HL-60 (cell line): ENCODE measurements at regions not wholly inside any gene's neighbourhood (a gene's known extent, or its start where the extent isn't known, plus 50 kb on each side); places are given as distances from the start of the nearest gene placed in this dataset.

Experiments used
- DNase-seq, 2 experiments: peaks; one replicate each; pipeline ENCODE4 v3.0.0-alpha.2; 2010 to 2020; ENCODE audit warnings: low read depth in 1 of 2, low spot score in 1 of 2
- H3K27ac ChIP-seq: fragments of 250-450 bp; sonication (Bioruptor Pico); replicated peaks from 2 replicates; pipeline ENCODE4 v1.5.1; 2020; ENCODE audit warnings: mild to moderate bottlenecking, moderate library complexity
- H3K27me3 ChIP-seq: fragments of 250-450 bp; sonication (Bioruptor Pico); 2 replicates; pipeline ENCODE4 v1.5.1; 2021; ENCODE audit warnings: mild to moderate bottlenecking, moderate library complexity; ENCODE audit not compliant: insufficient read depth, poor library complexity, severe bottlenecking
- H3K4me3 ChIP-seq: replicated peaks from 2 replicates; pipeline ENCODE4 v1.5.1; 2011; ENCODE audit warnings: mild to moderate bottlenecking, control low read depth, low read length; ENCODE audit not compliant: insufficient read depth
- GABPA ChIP-seq: IDR thresholded peaks from 2 replicates; pipeline ENCODE4 v1.6.1; 2012; ENCODE audit warnings: low read depth
- POLR2AphosphoS5 ChIP-seq: IDR thresholded peaks from 2 replicates; pipeline ENCODE4 v1.6.1; 2012; ENCODE audit warnings: low read depth
- SPI1 ChIP-seq: IDR thresholded peaks from 2 replicates; pipeline ENCODE4 v1.6.1; 2012; ENCODE audit warnings: low read depth, mild to moderate bottlenecking, borderline replicate concordance
- TF ChIP-seq, protein P1 (sequence below): IDR thresholded peaks from one replicate; pipeline ENCODE4 v1.5.1; 2011; ENCODE audit warnings: low read length, control low read depth, inconsistent platforms; ENCODE audit not compliant: insufficient read depth
- TF ChIP-seq, protein P2 (sequence below): IDR thresholded peaks from 2 replicates; pipeline ENCODE4 v1.6.1; 2012; ENCODE audit warnings: low read depth; ENCODE audit not compliant: insufficient replicate concordance

- Histone ChIP-seq H3K4me3 (no peak overlapping the region), H3K27ac (no peak overlapping the region), H3K27me3 (no peaks in the 10 kb centered on the region)
- DNase-seq = no peak
- TF ChIP-seq SPI1 (no peak), POLR2AphosphoS5 (no peak), GABPA (no peak)
- TF ChIP-seq, protein P1, sequence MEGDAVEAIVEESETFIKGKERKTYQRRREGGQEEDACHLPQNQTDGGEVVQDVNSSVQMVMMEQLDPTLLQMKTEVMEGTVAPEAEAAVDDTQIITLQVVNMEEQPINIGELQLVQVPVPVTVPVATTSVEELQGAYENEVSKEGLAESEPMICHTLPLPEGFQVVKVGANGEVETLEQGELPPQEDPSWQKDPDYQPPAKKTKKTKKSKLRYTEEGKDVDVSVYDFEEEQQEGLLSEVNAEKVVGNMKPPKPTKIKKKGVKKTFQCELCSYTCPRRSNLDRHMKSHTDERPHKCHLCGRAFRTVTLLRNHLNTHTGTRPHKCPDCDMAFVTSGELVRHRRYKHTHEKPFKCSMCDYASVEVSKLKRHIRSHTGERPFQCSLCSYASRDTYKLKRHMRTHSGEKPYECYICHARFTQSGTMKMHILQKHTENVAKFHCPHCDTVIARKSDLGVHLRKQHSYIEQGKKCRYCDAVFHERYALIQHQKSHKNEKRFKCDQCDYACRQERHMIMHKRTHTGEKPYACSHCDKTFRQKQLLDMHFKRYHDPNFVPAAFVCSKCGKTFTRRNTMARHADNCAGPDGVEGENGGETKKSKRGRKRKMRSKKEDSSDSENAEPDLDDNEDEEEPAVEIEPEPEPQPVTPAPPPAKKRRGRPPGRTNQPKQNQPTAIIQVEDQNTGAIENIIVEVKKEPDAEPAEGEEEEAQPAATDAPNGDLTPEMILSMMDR = no peak
- TF ChIP-seq, protein P2, sequence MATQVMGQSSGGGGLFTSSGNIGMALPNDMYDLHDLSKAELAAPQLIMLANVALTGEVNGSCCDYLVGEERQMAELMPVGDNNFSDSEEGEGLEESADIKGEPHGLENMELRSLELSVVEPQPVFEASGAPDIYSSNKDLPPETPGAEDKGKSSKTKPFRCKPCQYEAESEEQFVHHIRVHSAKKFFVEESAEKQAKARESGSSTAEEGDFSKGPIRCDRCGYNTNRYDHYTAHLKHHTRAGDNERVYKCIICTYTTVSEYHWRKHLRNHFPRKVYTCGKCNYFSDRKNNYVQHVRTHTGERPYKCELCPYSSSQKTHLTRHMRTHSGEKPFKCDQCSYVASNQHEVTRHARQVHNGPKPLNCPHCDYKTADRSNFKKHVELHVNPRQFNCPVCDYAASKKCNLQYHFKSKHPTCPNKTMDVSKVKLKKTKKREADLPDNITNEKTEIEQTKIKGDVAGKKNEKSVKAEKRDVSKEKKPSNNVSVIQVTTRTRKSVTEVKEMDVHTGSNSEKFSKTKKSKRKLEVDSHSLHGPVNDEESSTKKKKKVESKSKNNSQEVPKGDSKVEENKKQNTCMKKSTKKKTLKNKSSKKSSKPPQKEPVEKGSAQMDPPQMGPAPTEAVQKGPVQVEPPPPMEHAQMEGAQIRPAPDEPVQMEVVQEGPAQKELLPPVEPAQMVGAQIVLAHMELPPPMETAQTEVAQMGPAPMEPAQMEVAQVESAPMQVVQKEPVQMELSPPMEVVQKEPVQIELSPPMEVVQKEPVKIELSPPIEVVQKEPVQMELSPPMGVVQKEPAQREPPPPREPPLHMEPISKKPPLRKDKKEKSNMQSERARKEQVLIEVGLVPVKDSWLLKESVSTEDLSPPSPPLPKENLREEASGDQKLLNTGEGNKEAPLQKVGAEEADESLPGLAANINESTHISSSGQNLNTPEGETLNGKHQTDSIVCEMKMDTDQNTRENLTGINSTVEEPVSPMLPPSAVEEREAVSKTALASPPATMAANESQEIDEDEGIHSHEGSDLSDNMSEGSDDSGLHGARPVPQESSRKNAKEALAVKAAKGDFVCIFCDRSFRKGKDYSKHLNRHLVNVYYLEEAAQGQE = no peak
These were observed 431.0 kb upstream of the RORB start for GRCh38 chr9:74066128-74066527.

DNA sequence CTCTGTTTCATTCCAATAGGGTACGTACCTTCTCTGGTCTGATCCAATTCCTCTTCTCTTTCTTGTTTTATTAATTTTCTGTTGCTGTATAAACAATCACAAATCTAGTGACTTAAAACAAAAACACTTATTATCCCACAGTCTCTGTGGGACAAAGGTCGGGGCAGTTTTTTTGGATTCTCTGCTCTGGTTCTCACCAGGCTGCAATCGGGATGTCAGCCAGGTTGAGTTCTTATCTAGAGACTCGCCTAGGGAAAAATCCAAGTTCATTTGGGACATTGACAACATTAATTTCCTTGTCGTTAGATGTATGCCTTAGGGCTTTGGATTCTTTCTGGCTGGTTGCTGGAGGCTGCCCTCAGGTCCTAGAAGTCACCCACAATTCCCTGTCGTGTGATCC lies 430.5 kb upstream of the RORB start:
- no peak overlapping the region for H3K27ac ChIP-seq
- H3K27me3 ChIP-seq = no peaks in the 10 kb centered on the region
- no peak for DNase-seq
- no peak for TF ChIP-seq SPI1
- TF ChIP-seq, protein P2 = no peak
- TF ChIP-seq, protein P1 = no peak
- no peak for TF ChIP-seq GABPA
- TF ChIP-seq POLR2AphosphoS5 = no peak
- H3K4me3 ChIP-seq = no peak overlapping the region

DNA sequence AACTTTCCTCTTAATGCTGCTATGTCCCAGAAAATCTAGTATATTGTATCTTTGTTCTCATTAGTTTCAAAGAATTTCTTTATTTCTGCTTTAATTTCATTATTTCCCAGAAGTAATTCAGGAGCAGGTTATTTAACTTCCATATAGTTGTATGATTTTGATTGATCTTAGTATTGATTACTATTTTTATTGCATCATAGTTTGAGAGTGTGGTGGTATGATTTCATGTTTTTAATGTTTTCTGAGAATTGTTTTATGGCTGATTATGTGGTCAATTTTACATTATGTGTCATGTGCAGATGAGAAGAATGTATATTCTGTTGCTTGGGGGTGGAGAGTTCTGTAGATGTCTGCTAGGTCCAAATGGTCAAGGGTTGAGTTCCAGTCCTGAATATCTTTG lies 425.6 kb upstream of the RORB start:
- Histone ChIP-seq H3K4me3 (no peak overlapping the region), H3K27ac (no peak overlapping the region), H3K27me3 (no peaks in the 10 kb centered on the region)
- no peak for DNase-seq
- TF ChIP-seq SPI1 (no peak), GABPA (no peak), POLR2AphosphoS5 (no peak)
- TF ChIP-seq, protein P2 = no peak
- TF ChIP-seq, protein P1 = no peak
